HG03135 (cell line): ENCODE measurements at regions not wholly inside any gene's neighbourhood (a gene's known extent, or its start where the extent isn't known, plus 50 kb on each side); places are given as distances from the start of the nearest gene placed in this dataset.
A peak's percentile ranks its signal among the peaks of the same experiment; 100 is the strongest.
"Not testable (repeated sequence)": the region's sequence is repeated elsewhere in the genome, so short reads cannot be mapped to it uniquely, and the experiment has no call there.

Source experiments
- ATAC-seq: cut with Tn5 transposase; IDR thresholded peaks from one replicate; pipeline ENCODE4 v1.9.1; 2021; ENCODE audit warnings: mild to moderate bottlenecking, moderate library complexity; ENCODE audit not compliant: unreplicated experiment

DNA sequence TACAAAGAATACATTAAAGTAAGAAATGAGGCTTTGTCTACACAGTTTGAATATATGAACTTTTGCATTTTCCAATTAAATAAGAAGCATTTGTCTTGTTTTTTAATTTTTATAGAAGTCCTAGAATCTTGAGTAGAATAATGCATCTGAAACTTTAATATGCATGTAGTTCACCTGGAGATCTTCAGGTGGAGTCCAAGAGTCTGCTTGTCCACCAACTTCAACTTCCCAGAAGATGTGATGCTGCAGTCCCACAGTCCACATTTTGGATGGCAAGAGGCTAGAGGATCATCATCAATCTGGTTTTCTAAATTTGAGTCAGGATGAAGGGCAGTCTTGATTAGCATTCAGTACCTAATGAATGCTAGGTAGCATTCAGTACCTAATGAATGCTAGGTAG is 357.6 kb upstream of the SOX2 start:
- no peak for ATAC-seq

DNA sequence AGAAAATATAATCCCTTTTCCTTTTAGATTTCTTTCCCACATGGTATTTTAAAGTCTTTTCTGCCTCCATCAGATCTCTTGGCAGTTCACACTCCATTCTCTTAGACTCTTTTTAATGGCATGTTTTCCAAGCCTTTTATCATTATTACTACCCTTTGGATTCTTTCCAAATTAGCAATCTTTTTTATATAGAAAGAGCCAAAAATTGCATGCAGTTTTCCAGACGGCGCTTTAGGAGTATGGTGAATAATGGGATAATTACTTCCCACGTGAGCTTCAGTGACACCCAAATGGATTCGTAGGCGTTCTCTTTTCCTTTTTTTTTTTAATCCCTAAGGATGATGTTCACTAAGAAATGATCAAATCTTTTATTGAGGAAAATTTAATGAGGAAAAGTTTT is 354.8 kb upstream of the DNAJC19 start:
- no peak for ATAC-seq

DNA sequence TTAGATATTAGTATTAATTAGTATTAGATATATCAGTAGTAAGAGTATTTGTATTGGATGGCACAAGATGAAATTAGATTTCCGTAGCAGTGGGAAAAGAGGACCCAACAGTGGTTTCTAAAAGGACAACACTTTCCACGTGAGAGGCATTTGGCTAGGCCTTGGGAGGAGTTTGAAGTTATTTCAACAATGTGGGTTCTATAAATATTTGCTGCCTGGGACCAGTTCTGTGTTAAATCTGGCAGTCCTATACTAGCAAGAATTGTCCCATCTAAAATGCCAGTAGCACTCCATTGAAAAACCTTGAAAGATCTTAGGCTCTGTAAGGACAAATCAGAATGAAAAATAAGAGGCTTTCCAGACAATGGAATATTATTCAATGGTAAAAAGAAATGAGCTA is 347.1 kb upstream of the DNAJC19 start:
- no peak for ATAC-seq

- ATAC-seq: no peak
Measured at GRCh38 chr3:181333394-181333793, 343.9 kb upstream of the DNAJC19 start.

DNA sequence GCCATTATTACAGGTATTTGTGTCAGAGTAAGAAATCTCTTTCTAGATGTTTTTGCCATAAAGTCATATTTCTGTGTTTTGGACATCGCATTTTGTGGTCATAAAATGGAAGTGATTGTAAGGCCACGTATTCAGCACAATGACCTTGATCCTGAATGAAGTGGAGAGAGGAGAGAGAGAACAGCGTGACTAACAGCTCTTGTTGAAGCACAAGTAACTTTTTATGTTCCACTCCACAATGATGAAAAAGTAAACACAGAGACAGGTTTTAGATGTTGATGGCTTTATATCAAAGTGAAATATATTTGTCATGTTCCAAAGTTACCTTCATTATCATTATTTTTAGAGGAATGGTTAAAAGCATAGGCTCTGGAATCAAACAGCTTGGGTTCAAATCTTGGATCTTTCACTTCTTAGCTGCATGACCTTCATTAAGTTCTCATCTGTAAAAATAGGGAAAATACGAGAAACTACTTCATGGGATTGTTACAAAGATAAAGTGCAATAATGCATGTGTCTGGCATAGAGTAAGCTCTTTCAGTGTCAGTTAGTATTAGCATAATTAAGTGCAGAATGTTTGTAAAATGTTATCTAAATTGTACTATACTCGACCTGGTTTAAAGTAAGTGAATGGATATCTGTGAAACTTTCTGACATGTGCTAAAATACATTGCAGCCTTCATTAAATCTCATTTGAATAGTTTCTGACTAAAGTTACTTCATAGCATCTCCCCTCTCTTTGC is 341.5 kb upstream of the DNAJC19 start:
- ATAC-seq: no peak

GRCh38 chr3:181330257-181330656 is 340.7 kb upstream of the DNAJC19 start:
- no peak for ATAC-seq

GRCh38 chr3:181329024-181329423 is 339.5 kb upstream of the DNAJC19 start:
- ATAC-seq: no peak

DNA sequence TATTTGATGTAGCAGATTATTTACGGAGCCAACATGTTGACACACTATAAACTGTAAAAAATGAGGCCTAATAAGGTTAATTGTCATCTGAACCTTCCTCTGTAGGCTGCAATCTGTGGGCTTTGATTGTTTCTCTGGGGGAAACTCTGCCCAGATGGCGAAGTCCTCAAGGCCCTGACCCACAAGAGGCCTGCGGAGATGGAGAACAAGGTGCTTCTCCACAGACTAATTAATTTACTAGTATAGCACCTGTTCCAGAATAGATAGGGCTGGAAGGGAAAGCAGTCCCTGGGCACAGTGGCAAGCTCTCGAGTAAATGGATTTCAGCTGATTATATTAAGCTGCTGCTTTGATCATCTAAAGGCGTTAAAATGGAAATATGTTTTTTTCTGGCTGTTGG is 338.8 kb upstream of the DNAJC19 start:
- ATAC-seq: no peak

- no peak for ATAC-seq
Measured at GRCh38 chr3:181327349-181327748, 337.8 kb upstream of the DNAJC19 start.

DNA sequence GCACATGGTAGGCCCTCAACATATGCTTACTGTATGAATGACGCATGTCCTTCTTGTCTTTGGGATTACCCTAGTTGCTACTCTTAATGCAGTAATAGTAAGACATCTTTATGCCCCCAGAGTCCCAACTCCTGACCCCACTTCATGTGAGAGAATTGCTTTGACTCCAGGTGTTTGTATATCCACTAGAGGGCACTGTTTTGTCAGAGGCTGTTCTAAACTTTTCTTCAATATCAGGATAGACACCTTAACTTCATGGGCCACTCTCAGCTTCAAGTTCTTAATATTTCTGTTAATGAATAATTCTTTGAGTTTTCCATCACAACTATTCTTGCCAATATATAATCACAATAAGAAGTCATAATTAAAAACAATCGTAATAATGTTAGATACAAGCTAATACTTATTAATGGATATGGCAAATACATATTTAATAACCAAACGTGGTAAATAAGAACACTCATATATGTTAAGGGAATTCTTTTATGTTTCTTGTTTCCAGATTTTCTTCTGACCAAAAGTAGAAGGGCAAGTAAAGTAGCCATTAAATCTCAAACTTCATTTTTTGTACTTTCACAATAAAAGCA is 337.2 kb upstream of the DNAJC19 start:
- no peak for ATAC-seq

DNA sequence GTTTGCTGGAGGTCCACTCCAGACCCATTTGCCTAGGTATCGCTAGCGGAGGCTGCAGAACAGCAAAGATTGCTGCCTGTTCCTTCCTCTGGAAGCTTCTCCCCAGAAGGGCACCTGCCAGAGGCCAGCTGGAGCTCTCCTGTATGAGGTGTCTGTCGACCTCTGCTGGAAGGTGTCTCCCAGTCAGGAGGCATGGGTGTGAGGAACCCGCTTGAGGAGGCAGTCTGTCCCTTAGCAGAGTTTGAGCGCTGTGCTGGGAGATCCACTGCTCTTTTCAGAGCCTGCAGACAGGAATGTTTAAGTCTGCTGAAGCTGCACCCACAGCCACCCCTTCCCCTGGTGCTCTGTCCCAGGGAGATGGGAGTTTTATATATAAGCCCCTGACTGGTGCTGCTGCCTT is 335.0 kb upstream of the DNAJC19 start:
- not testable (repeated sequence) for ATAC-seq

- no peak for ATAC-seq
Measured at GRCh38 chr3:181318321-181318720, 328.8 kb upstream of the DNAJC19 start.

- no peak for ATAC-seq
Measured at GRCh38 chr3:181317508-181317907, 328.0 kb upstream of the DNAJC19 start.

DNA sequence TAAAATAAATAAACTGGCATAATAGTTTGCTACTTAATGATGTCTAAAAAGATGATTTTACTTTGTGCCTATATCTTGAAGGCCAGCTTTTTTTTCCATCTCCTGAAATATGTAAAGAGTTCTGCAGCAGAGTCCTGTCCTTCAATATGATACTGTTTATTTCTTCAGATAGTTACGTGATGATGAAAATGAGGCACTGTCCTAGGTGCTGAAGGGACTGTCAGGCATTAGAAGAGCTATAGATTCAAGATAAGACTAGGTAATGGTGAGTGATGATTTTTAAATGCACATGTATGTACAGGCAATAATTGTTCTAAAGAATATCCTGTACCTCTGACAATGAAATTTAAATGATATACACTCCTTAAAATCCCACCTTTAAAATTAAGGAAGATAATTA is 326.9 kb upstream of the DNAJC19 start:
- no peak for ATAC-seq

DNA sequence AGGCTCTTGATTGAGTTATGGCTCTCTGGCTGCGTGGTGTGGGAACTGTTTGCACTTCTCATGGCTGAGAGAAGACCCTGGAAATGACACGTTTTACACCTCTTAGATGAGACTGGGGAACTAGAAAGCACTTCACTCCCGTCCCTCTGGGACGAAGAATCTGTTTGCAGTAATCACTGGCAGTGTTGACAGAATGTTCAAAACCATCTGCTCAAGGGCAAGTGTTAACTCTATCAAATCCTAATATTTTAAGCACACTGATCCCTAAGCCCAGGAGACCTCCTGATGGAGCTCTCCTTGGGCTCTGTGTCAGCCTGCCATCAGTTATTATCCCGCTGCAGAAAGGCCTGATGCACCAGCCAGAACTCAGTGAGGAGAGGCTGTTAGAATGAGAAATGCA is 323.8 kb upstream of the DNAJC19 start:
- ATAC-seq: no peak

DNA sequence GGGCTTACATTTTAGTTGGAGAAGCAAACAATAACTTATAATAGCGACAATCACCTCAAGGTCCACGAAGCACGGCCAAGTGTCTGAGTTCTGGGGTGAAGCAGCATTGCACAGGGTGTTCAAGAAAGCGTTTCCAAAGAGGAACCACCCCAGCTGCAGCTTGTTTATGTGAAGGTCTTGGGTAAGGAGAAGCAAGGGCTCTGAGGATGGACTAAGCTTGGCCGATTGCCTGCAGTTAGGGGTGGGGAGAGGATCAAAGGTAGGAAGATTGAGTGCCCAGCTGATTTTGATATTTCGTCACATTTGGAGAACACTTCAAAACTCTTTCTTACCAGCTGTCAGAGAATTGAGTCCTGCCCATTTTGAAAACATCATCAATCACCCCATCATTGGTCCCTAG is 321.6 kb upstream of the DNAJC19 start:
- no peak for ATAC-seq

GRCh38 chr3:181302960-181303359 is 313.4 kb upstream of the DNAJC19 start:
- no peak for ATAC-seq

GRCh38 chr3:181300033-181300432 is 310.5 kb upstream of the DNAJC19 start:
- no peak for ATAC-seq

DNA sequence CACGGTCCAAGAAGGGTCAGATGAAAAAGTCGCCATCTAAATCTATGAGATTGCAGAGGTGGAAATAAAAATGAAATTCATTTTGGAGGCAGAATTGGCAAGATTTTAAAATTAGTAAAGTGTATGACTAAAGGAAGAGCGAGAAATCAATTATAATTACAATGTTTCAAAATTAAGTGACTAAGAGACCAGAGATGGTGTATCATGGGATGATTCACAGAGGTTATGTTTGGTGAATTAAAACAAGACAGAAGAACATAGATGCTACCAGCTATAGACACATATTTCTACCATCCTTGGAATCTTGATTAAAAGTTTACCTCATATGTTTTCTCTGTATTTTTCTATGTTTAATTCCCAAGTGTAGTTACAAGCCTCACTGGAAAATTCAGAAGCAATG is 308.9 kb upstream of the DNAJC19 start:
- ATAC-seq: no peak

GRCh38 chr3:181292984-181293383 is 303.4 kb upstream of the DNAJC19 start:
- ATAC-seq: peak; percentile 68

- no peak for ATAC-seq
Measured at GRCh38 chr3:181290941-181291340, 301.4 kb upstream of the DNAJC19 start.

DNA sequence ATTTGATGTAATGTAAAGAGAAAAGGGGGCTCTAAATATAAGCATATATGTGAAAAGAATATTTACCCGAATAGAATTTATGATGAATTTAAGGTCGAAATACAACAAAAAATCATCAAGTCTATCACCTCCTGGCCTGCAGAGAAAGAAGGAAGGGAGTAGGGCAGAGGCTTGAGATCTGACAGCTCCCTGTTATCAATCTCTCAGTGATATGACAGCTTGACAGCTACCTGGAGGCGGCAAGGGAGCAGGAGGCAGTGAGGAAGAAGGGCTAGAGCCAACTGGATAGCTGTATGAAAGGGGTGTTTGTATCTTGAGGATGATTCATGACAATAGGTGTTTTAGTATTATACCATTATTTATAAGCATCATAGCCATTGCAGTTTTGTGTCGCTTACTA is 299.8 kb upstream of the DNAJC19 start:
- ATAC-seq: no peak

- ATAC-seq: no peak
Measured at GRCh38 chr3:181288145-181288544, 298.6 kb upstream of the DNAJC19 start.
